Tibial artery (tissue), 4 donors: ENCODE measurements at regions not wholly inside any gene's neighbourhood (a gene's known extent, or its start where the extent isn't known, plus 50 kb on each side); places are given as distances from the start of the nearest gene placed in this dataset.

Experiments used
- DNase-seq, 2 donors: peaks; one replicate each; pipeline ENCODE4 v3.0.0-alpha.2; 2019
- H3K27ac ChIP-seq, 2 donors: fragments of 200-600 bp; sonication (generic) in 1 of 2; 1 replicate in 1 of 2; 2 replicates in 1 of 2; pipeline ENCODE4 v1.5.1; 2018 to 2019; ENCODE audit warnings: mild to moderate bottlenecking in 1 of 2
- H3K27me3 ChIP-seq, 2 donors: fragments of 200-600 bp; sonication (generic) in 1 of 2; one replicate each; pipeline versions ENCODE4 v1.5.1 to v1.6.0; 2016 to 2019
- H3K36me3 ChIP-seq, 3 donors: fragments of 200-600 bp; sonication (generic) in 2 of 3; one replicate each; pipeline ENCODE4 v1.5.1; 2016 to 2019; ENCODE audit warnings: mild to moderate bottlenecking in 2 of 3
- H3K4me1 ChIP-seq, 4 donors: fragments of 200-600 bp; sonication (generic) in 2 of 4; 1 replicate in 3 of 4; 2 replicates in 1 of 4; pipeline ENCODE4 v1.5.1; 2016 to 2019
- H3K4me3 ChIP-seq, 2 donors: fragments of 200-600 bp; sonication (generic) in 1 of 2; 1 replicate in 1 of 2; 2 replicates in 1 of 2; pipeline ENCODE4 v1.5.1; 2018 to 2019; ENCODE audit warnings: mild to moderate bottlenecking in 2 of 2
- H3K9me3 ChIP-seq, 3 donors: fragments of 200-600 bp; sonication (generic) in 1 of 3; one replicate each; pipeline ENCODE4 v1.5.1; 2016 to 2019
- CTCF ChIP-seq, 2 experiments: fragments of 200-600 bp in 1 of 2; fragments of 450-650 bp in 1 of 2; IDR thresholded peaks; one replicate each; pipeline ENCODE4 v1.5.1; 2017 to 2019; ENCODE audit warnings: antibody characterized with exemption in 2 of 2, mild to moderate bottlenecking in 1 of 2, moderate library complexity in 1 of 2
- intact Hi-C: fragments of 100-400 bp; cut with DNase I; formaldehyde crosslinking; loops from one replicate; pipeline ENCODE4 v1.15.0; 2023; ENCODE audit warnings: low total_unique reads

GRCh38 chr11:100576718-100577021 lies 110.4 kb upstream of the ARHGAP42 start:
- Histone ChIP-seq H3K27me3 (no peaks in the 10 kb centered on the region), H3K36me3 (no peaks in the 10 kb centered on the region), H3K27ac (no peak overlapping the region), H3K4me3 (no peak overlapping the region), H3K9me3 (no peaks in the 10 kb centered on the region), H3K4me1 (no peaks in the 10 kb centered on the region)
- no peak for TF ChIP-seq CTCF (IDR thresholded peaks at IDR 0.05)
- intact Hi-C loops = loop anchor here (5.0 kb wide), 1 partner anchor 281 kb away; no protein-coding TSS in a partner anchor
- no peak for DNase-seq

GRCh38 chr11:100578831-100579311 lies 108.2 kb upstream of the ARHGAP42 start:
- no peak for DNase-seq
- no peaks in the 10 kb centered on the region for H3K36me3 ChIP-seq
- no peak overlapping the region for H3K4me3 ChIP-seq
- no peaks in the 10 kb centered on the region for H3K4me1 ChIP-seq
- intact Hi-C loops = loop anchor here (5.0 kb wide), 1 partner anchor 278 kb away; no protein-coding TSS in a partner anchor
- H3K27me3 ChIP-seq = no peaks in the 10 kb centered on the region
- no peak overlapping the region for H3K27ac ChIP-seq
- H3K9me3 ChIP-seq = no peaks in the 10 kb centered on the region
- TF ChIP-seq CTCF (IDR thresholded peaks at IDR 0.05) = no peak

GRCh38 chr11:100581318-100581717 lies 105.8 kb upstream of the ARHGAP42 start:
- Histone ChIP-seq H3K27me3 (no peaks in the 10 kb centered on the region), H3K9me3 (no peaks in the 10 kb centered on the region), H3K4me1 (no peaks in the 10 kb centered on the region), H3K4me3 (no peak overlapping the region), H3K27ac (no peak overlapping the region), H3K36me3 (no peaks in the 10 kb centered on the region)
- intact Hi-C loops = no loop called here
- peak in 1 of 2 donors; percentile 56 for DNase-seq
- no peak for TF ChIP-seq CTCF (IDR thresholded peaks at IDR 0.05)

- no peaks in the 10 kb centered on the region for H3K4me1 ChIP-seq
- no peak overlapping the region for H3K27ac ChIP-seq
- no peaks in the 10 kb centered on the region for H3K27me3 ChIP-seq
- H3K36me3 ChIP-seq = no peaks in the 10 kb centered on the region
- TF ChIP-seq CTCF (IDR thresholded peaks at IDR 0.05) = no peak
- intact Hi-C loops = no loop called here
- DNase-seq = no peak
- H3K4me3 ChIP-seq = no peak overlapping the region
- no peaks in the 10 kb centered on the region for H3K9me3 ChIP-seq
Measured at GRCh38 chr11:100584201-100584985, 102.7 kb upstream of the ARHGAP42 start.

GRCh38 chr11:100585728-100586127 lies 101.4 kb upstream of the ARHGAP42 start:
- H3K27ac ChIP-seq = no peak overlapping the region
- no peaks in the 10 kb centered on the region for H3K9me3 ChIP-seq
- H3K4me3 ChIP-seq = no peak overlapping the region
- no peaks in the 10 kb centered on the region for H3K27me3 ChIP-seq
- peak in 1 of 2 donors; percentile 34 for DNase-seq
- H3K4me1 ChIP-seq = no peaks in the 10 kb centered on the region
- no peak for TF ChIP-seq CTCF (IDR thresholded peaks at IDR 0.05)
- intact Hi-C loops = no loop called here
- no peaks in the 10 kb centered on the region for H3K36me3 ChIP-seq
